Endothelial cell of umbilical vein (primary cell): ENCODE measurements at regions not wholly inside any gene's neighbourhood (a gene's known extent, or its start where the extent isn't known, plus 50 kb on each side); places are given as distances from the start of the nearest gene placed in this dataset.

Source experiments
- BruUV-seq: library from RNA; stranded (reverse); fragments of 400-500 nt; replicated peaks from 2 replicates; lab custom pipeline; 2021; lab: Mats Ljungman, UMichigan
- CTCF ChIA-PET: fragments of 300-600, 350-600 bp; sonication (Branson Sonifier 250); formaldehyde crosslinking; loops from one replicate; lab custom pipeline; 2021; ENCODE audit warnings: antibody characterized with exemption, inconsistent platforms; lab: Charles Lee
- POLR2A ChIA-PET: fragments of 300-600, 350-600 bp; sonication (Branson Sonifier 250); formaldehyde crosslinking; loops from one replicate; lab custom pipeline; 2021; ENCODE audit warnings: antibody characterized with exemption, inconsistent platforms; lab: Charles Lee
- DNase-seq: peaks from one replicate; pipeline ENCODE4 v3.0.0-alpha.2; 2011; ENCODE audit warnings: low read depth, low spot score
- FAIRE-seq: peaks from 2 replicates; lab custom pipeline; 2011; peaks lifted over from hg19 to GRCh38; lab: Jason Lieb, UNC
- H2AFZ ChIP-seq: 2 replicates; pipeline ENCODE4 v1.6.0; 2012; ENCODE audit warnings: low read depth, low read length, control low read depth, inconsistent platforms
- H3K27ac ChIP-seq: 2 replicates; pipeline ENCODE4 v1.5.1; 2011; ENCODE audit warnings: low read depth, mild to moderate bottlenecking, control low read depth, low read length, moderate library complexity; ENCODE audit not compliant: insufficient read depth
- H3K27me3 ChIP-seq, 2 experiments: 2 replicates each; pipeline versions ENCODE4 v1.6.0 to v1.6.1; 2011; ENCODE audit warnings: low read length in 2 of 2, mixed read lengths in 1 of 2; ENCODE audit not compliant: control insufficient read depth in 2 of 2, insufficient read depth in 2 of 2
- H3K36me3 ChIP-seq, 2 experiments: 2 replicates in 1 of 2; 3 replicates in 1 of 2; pipeline ENCODE4 v1.5.1; 2011; ENCODE audit warnings: low read length in 2 of 2, mild to moderate bottlenecking in 1 of 2, moderate library complexity in 1 of 2; ENCODE audit not compliant: control insufficient read depth in 2 of 2, insufficient read depth in 2 of 2; ENCODE audit errors: extremely low read depth in 1 of 2
- H3K4me1 ChIP-seq: 3 replicates; pipeline ENCODE4 v1.5.1; 2011; ENCODE audit warnings: mild to moderate bottlenecking, low read length; ENCODE audit not compliant: control insufficient read depth, insufficient read depth; ENCODE audit errors: extremely low read depth
- H3K4me2 ChIP-seq: 2 replicates; pipeline ENCODE4 v1.6.1; 2011; ENCODE audit warnings: low read length, control low read depth, mixed read lengths; ENCODE audit not compliant: insufficient read depth
- H3K4me3 ChIP-seq, 3 experiments: fragments of 200-600 bp in 1 of 3; sonication (generic), shearing (Covaris generic) in 1 of 3; replicated peaks in 1 of 3; 2 replicates each; pipeline ENCODE4 v1.5.1; 2011 to 2016; ENCODE audit warnings: control low read depth in 3 of 3, low read length in 3 of 3, mild to moderate bottlenecking in 2 of 3, inconsistent platforms in 1 of 3, low read depth in 1 of 3, moderate library complexity in 1 of 3; ENCODE audit not compliant: insufficient read depth in 1 of 3
- H3K79me2 ChIP-seq: 2 replicates; pipeline ENCODE4 v1.6.0; 2012; ENCODE audit warnings: low read length, inconsistent platforms; ENCODE audit not compliant: control insufficient read depth, insufficient read depth
- H3K9ac ChIP-seq: replicated peaks from 2 replicates; pipeline ENCODE3; 2011; ENCODE audit warnings: low read length, control low read depth; ENCODE audit not compliant: insufficient read depth; ENCODE audit errors: extremely low read depth
- H3K9me1 ChIP-seq: replicated peaks from 3 replicates; pipeline ENCODE4 v1.6.0; 2011; ENCODE audit warnings: mild to moderate bottlenecking, low read length; ENCODE audit not compliant: control insufficient read depth, insufficient read depth; ENCODE audit errors: extremely low read depth
- H3K9me3 ChIP-seq: replicated peaks from 2 replicates; pipeline ENCODE4 v1.5.1; 2012; ENCODE audit warnings: low read length, inconsistent platforms; ENCODE audit not compliant: control insufficient read depth, insufficient read depth
- H4K20me1 ChIP-seq: replicated peaks from 2 replicates; pipeline ENCODE3; 2011; ENCODE audit warnings: mild to moderate bottlenecking, low read length; ENCODE audit not compliant: control insufficient read depth, insufficient read depth; ENCODE audit errors: extremely low read depth
- EZH2 ChIP-seq: IDR thresholded peaks from 2 replicates; pipeline ENCODE4 v1.6.1; 2012; ENCODE audit warnings: borderline replicate concordance, low read depth, mild to moderate bottlenecking, moderate library complexity, low read length, inconsistent platforms; ENCODE audit not compliant: severe bottlenecking
- GATA2 ChIP-seq: IDR thresholded peaks from 2 replicates; pipeline ENCODE4 v1.7.0; 2011; ENCODE audit warnings: low read depth, mild to moderate bottlenecking, moderate library complexity, mixed read lengths, low read length; ENCODE audit not compliant: insufficient read length, insufficient read depth
- JUN ChIP-seq: IDR thresholded peaks from 2 replicates; pipeline ENCODE4 v1.6.1; 2011; ENCODE audit warnings: borderline replicate concordance, low read depth; ENCODE audit not compliant: insufficient read length, insufficient read depth
- MYC ChIP-seq: IDR thresholded peaks from one replicate; pipeline ENCODE4 v1.6.1; 2011; ENCODE audit warnings: mild to moderate bottlenecking, low read depth, low read length
- dilution Hi-C: fragments of 300-500 bp; cut with MboI; formaldehyde crosslinking; loops from one replicate; pipeline ENCODE4 v1.15.0; 2019; ENCODE audit warnings: low sequenced_read_pairs; ENCODE audit not compliant: extremely low pct_ligation_motif_present
- intact Hi-C: fragments of 100-400 bp; cut with micrococcal nuclease; formaldehyde crosslinking; loops from one replicate; pipeline ENCODE4 v1.10.0; 2022

DNA sequence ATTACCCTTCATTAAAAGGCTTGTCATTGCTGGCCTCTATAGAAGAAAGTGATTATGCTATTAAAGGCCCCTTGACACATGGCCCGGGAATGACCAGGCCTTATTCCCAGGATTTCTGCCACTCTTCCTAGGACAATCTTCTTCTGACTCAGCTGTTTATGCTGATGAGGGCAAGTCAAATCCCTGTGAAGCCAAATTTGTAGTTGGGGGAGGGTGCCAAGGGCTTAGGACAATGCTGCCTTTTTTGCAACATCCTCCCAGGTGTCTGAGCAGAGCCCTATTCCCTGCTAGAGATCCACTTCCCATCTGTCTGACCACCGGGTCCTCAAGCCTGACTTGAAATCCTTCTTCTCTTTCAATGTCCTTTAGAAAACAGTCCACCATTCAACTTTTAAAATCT, 230.7 kb upstream of the SRRM4 start:
- Histone ChIP-seq H4K20me1 (no peaks in the 10 kb centered on the region), H3K79me2 (no peaks in the 10 kb centered on the region), H3K9me1 (no peaks in the 10 kb centered on the region), H3K27me3 (no peaks in the 10 kb centered on the region), H3K9me3 (no peaks in the 10 kb centered on the region), H3K4me2 (no peak overlapping the region), H2AFZ (no peak overlapping the region), H3K36me3 (no peaks in the 10 kb centered on the region), H3K4me1 (no peaks in the 10 kb centered on the region), H3K9ac (no peak overlapping the region), H3K4me3 (no peak overlapping the region), H3K27ac (no peak overlapping the region)
- intact Hi-C loops = no loop called here
- TF ChIP-seq GATA2 (no peak), JUN (no peak)
- ChIA-PET CTCF (no interaction called here), POLR2A (no interaction called here)
- FAIRE-seq = no peak
- BruUV-seq = no TSS peak
- DNase-seq = no peak
- dilution Hi-C loops = no loop called here

- Histone ChIP-seq H3K27me3 (no peaks in the 10 kb centered on the region), H2AFZ (no peak overlapping the region), H3K4me3 (no peak overlapping the region), H4K20me1 (no peaks in the 10 kb centered on the region), H3K9ac (no peak overlapping the region), H3K4me2 (no peak overlapping the region), H3K9me3 (no peaks in the 10 kb centered on the region), H3K9me1 (no peaks in the 10 kb centered on the region), H3K36me3 (no peaks in the 10 kb centered on the region), H3K27ac (no peak overlapping the region), H3K79me2 (no peaks in the 10 kb centered on the region), H3K4me1 (no peaks in the 10 kb centered on the region)
- intact Hi-C loops = no loop called here
- dilution Hi-C loops = no loop called here
- TF ChIP-seq MYC = no peak
- no peak for TF ChIP-seq GATA2
- TF ChIP-seq EZH2 = no peak
- ChIA-PET CTCF (no interaction called here), POLR2A (no interaction called here)
- DNase-seq (no peak), FAIRE-seq (no peak)
- no TSS peak for BruUV-seq
Measured at GRCh38 chr12:118751355-118751754, 230.0 kb upstream of the SRRM4 start.
